Activated T-helper 1 cell treated with anti-CD3 and anti-CD28 coated beads, Interleukin-12 subunit alpha, Interleukin-12 subunit beta, Interleukin-2, Interleukin-4 antibody, amounts not matched to agents 30 ng/mL and 10 ng/mL and 1 ng/mL, durations not matched to agents 14 hours and 24 hours and 36 hours (primary cell): ENCODE measurements at regions not wholly inside any gene's neighbourhood (a gene's known extent, or its start where the extent isn't known, plus 50 kb on each side); places are given as distances from the start of the nearest gene placed in this dataset.

ENCODE experiments used
- DNase-seq: peaks from one replicate; pipeline ENCODE4 v3.0.0; 2021; ENCODE audit warnings: low spot score
- H3K27ac Mint-ChIP-seq: one replicate; pipeline ENCODE4 v1.8.0; 2021; ENCODE audit warnings: mild to moderate bottlenecking, mixed read lengths
- H3K27me3 Mint-ChIP-seq: one replicate; pipeline ENCODE4 v1.8.0; 2022; ENCODE audit warnings: mild to moderate bottlenecking, moderate library complexity, mixed read lengths; ENCODE audit not compliant: insufficient read depth
- H3K36me3 Mint-ChIP-seq: one replicate; pipeline ENCODE4 v1.8.0; 2021; ENCODE audit warnings: low read depth, mixed read lengths
- H3K4me1 Mint-ChIP-seq: one replicate; pipeline ENCODE4 v1.8.0; 2021; ENCODE audit warnings: low read depth, mixed read lengths
- H3K4me3 Mint-ChIP-seq: one replicate; pipeline ENCODE4 v1.8.0; 2021; ENCODE audit warnings: mild to moderate bottlenecking, moderate library complexity, mixed read lengths
- H3K9me3 Mint-ChIP-seq: one replicate; pipeline ENCODE4 v1.8.0; 2021; ENCODE audit warnings: mixed read lengths
- intact Hi-C: fragments of 100-400 bp; cut with micrococcal nuclease; formaldehyde crosslinking; loops from one replicate; pipeline ENCODE4 v1.15.1; 2024

- Mint-ChIP-seq H3K27me3 (peaks cover 7% of the 10 kb centered on the region), H3K9me3 (peaks cover 13% of the 10 kb centered on the region), H3K27ac (no peak overlapping the region), H3K4me1 (peaks cover 2% of the 10 kb centered on the region), H3K4me3 (no peak overlapping the region), H3K36me3 (no peaks in the 10 kb centered on the region)
- intact Hi-C loops, result no loop called here
- no peak for DNase-seq
Observed at GRCh38 chr6:156559162-156559690, 218.0 kb upstream of the ARID1B start.

GRCh38 chr6:156557911-156558259 lies 219.3 kb upstream of the ARID1B start:
- peaks cover 7% of the 10 kb centered on the region for H3K27me3 Mint-ChIP-seq
- H3K27ac Mint-ChIP-seq, result no peak overlapping the region
- H3K4me3 Mint-ChIP-seq, result no peak overlapping the region
- intact Hi-C loops, result no loop called here
- H3K36me3 Mint-ChIP-seq, result no peaks in the 10 kb centered on the region
- no peak for DNase-seq
- no peaks in the 10 kb centered on the region for H3K4me1 Mint-ChIP-seq
- H3K9me3 Mint-ChIP-seq, result peaks cover 13% of the 10 kb centered on the region

- H3K27ac Mint-ChIP-seq, result no peak overlapping the region
- no peaks in the 10 kb centered on the region for H3K36me3 Mint-ChIP-seq
- no peaks in the 10 kb centered on the region for H3K4me1 Mint-ChIP-seq
- H3K4me3 Mint-ChIP-seq, result no peak overlapping the region
- peaks cover 13% of the 10 kb centered on the region for H3K9me3 Mint-ChIP-seq
- peaks cover 7% of the 10 kb centered on the region for H3K27me3 Mint-ChIP-seq
- DNase-seq, result no peak
- intact Hi-C loops, result no loop called here
Observed at GRCh38 chr6:156557251-156557910, 219.8 kb upstream of the ARID1B start.

GRCh38 chr6:156556811-156557210 lies 220.4 kb upstream of the ARID1B start:
- intact Hi-C loops, result no loop called here
- H3K27ac Mint-ChIP-seq, result no peak overlapping the region

GRCh38 chr6:156555116-156555515 lies 222.1 kb upstream of the ARID1B start:
- DNase-seq, result no peak
- Mint-ChIP-seq H3K27me3 (peaks cover 5% of the 10 kb centered on the region), H3K4me1 (no peaks in the 10 kb centered on the region), H3K9me3 (peaks cover 5% of the 10 kb centered on the region), H3K4me3 (no peak overlapping the region), H3K27ac (no peak overlapping the region), H3K36me3 (no peaks in the 10 kb centered on the region)
- intact Hi-C loops, result no loop called here

More at GRCh38 chr6:156556811-156557210, 220.4 kb upstream of the ARID1B start:
- H3K4me1 Mint-ChIP-seq, result no peaks in the 10 kb centered on the region
- H3K27me3 Mint-ChIP-seq, result peaks cover 7% of the 10 kb centered on the region
- H3K36me3 Mint-ChIP-seq, result no peaks in the 10 kb centered on the region
- no peak for DNase-seq
- H3K9me3 Mint-ChIP-seq, result peaks cover 13% of the 10 kb centered on the region
- H3K4me3 Mint-ChIP-seq, result no peak overlapping the region

GRCh38 chr6:156554160-156554559 lies 223.0 kb upstream of the ARID1B start:
- intact Hi-C loops, result no loop called here
- Mint-ChIP-seq H3K4me3 (no peak overlapping the region), H3K36me3 (no peaks in the 10 kb centered on the region), H3K9me3 (no peaks in the 10 kb centered on the region), H3K4me1 (no peaks in the 10 kb centered on the region), H3K27me3 (peaks cover 5% of the 10 kb centered on the region), H3K27ac (no peak overlapping the region)
- no peak for DNase-seq

- no peak overlapping the region for H3K27ac Mint-ChIP-seq
- H3K4me1 Mint-ChIP-seq, result no peaks in the 10 kb centered on the region
- no peak for DNase-seq
- no peaks in the 10 kb centered on the region for H3K36me3 Mint-ChIP-seq
- H3K27me3 Mint-ChIP-seq, result peaks cover 5% of the 10 kb centered on the region
- H3K4me3 Mint-ChIP-seq, result no peak overlapping the region
- intact Hi-C loops, result no loop called here
- no peaks in the 10 kb centered on the region for H3K9me3 Mint-ChIP-seq
Observed at GRCh38 chr6:156552849-156553248, 224.3 kb upstream of the ARID1B start.

- intact Hi-C loops, result no loop called here
- no peaks in the 10 kb centered on the region for H3K27me3 Mint-ChIP-seq
Observed at GRCh38 chr6:156550949-156551348, 226.2 kb upstream of the ARID1B start.

GRCh38 chr6:156545931-156546330 lies 231.2 kb upstream of the ARID1B start:
- Mint-ChIP-seq H3K36me3 (no peaks in the 10 kb centered on the region), H3K4me1 (no peaks in the 10 kb centered on the region), H3K4me3 (no peak overlapping the region), H3K27ac (no peak overlapping the region), H3K27me3 (peaks cover 3% of the 10 kb centered on the region), H3K9me3 (no peaks in the 10 kb centered on the region)
- DNase-seq, result no peak
- intact Hi-C loops, result no loop called here

More at GRCh38 chr6:156550949-156551348, 226.2 kb upstream of the ARID1B start:
- Mint-ChIP-seq H3K27ac (no peak overlapping the region), H3K4me3 (no peak overlapping the region), H3K36me3 (no peaks in the 10 kb centered on the region), H3K9me3 (no peaks in the 10 kb centered on the region), H3K4me1 (no peaks in the 10 kb centered on the region)
- no peak for DNase-seq

- no peak for DNase-seq
- no peak overlapping the region for H3K27ac Mint-ChIP-seq
- intact Hi-C loops, result no loop called here
- H3K9me3 Mint-ChIP-seq, result no peaks in the 10 kb centered on the region
- H3K4me1 Mint-ChIP-seq, result no peaks in the 10 kb centered on the region
- H3K36me3 Mint-ChIP-seq, result no peaks in the 10 kb centered on the region
- no peak overlapping the region for H3K4me3 Mint-ChIP-seq
- H3K27me3 Mint-ChIP-seq, result peaks cover 3% of the 10 kb centered on the region
Observed at GRCh38 chr6:156545021-156545420, 232.2 kb upstream of the ARID1B start.

GRCh38 chr6:156544046-156544445 lies 233.1 kb upstream of the ARID1B start:
- Mint-ChIP-seq H3K27ac (no peak overlapping the region), H3K36me3 (no peaks in the 10 kb centered on the region)
- intact Hi-C loops, result no loop called here

GRCh38 chr6:156543431-156543830 lies 233.7 kb upstream of the ARID1B start:
- Mint-ChIP-seq H3K4me1 (no peaks in the 10 kb centered on the region), H3K9me3 (no peaks in the 10 kb centered on the region), H3K36me3 (no peaks in the 10 kb centered on the region), H3K4me3 (no peak overlapping the region), H3K27me3 (peaks cover 3% of the 10 kb centered on the region), H3K27ac (no peak overlapping the region)
- DNase-seq, result no peak
- intact Hi-C loops, result no loop called here

More at GRCh38 chr6:156544046-156544445, 233.1 kb upstream of the ARID1B start:
- Mint-ChIP-seq H3K4me1 (no peaks in the 10 kb centered on the region), H3K4me3 (no peak overlapping the region), H3K9me3 (no peaks in the 10 kb centered on the region), H3K27me3 (peaks cover 3% of the 10 kb centered on the region)
- DNase-seq, result no peak

GRCh38 chr6:156538875-156539660 lies 238.1 kb upstream of the ARID1B start:
- intact Hi-C loops, result no loop called here
- DNase-seq, result no peak
- Mint-ChIP-seq H3K4me3 (no peak overlapping the region), H3K9me3 (no peaks in the 10 kb centered on the region), H3K36me3 (no peaks in the 10 kb centered on the region), H3K27me3 (peaks cover 2% of the 10 kb centered on the region), H3K4me1 (no peaks in the 10 kb centered on the region), H3K27ac (no peak overlapping the region)
